HG03565 (cell line): ENCODE measurements at regions not wholly inside any gene's neighbourhood (a gene's known extent, or its start where the extent isn't known, plus 50 kb on each side); places are given as distances from the start of the nearest gene placed in this dataset.
"Not testable (repeated sequence)": the region's sequence is repeated elsewhere in the genome, so short reads cannot be mapped to it uniquely, and the experiment has no call there.

Experiments used
- ATAC-seq: cut with Tn5 transposase; IDR thresholded peaks from one replicate; pipeline ENCODE4 v1.9.1; 2021; ENCODE audit warnings: mild to moderate bottlenecking, moderate library complexity; ENCODE audit not compliant: unreplicated experiment

DNA sequence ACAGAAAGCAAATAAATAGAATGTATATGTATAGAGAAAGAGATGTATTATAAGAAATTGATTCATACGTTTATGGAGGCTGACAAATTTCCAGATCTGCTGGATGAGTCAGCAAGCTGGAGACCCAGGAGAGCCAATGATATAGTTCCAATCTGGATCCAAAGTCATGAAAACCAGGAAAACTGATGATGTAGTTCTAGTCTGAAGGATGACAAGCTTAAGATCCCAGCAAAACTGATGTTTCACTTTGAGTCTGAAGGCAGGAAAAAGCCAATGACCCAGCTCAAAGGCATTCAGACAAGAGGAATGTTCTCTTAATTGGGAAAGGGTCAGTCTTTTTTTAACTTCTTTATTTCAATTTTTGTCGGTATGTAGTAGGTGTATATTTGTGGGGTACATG, 102.6 kb downstream of the LHFPL1 start:
- no peak for ATAC-seq

DNA sequence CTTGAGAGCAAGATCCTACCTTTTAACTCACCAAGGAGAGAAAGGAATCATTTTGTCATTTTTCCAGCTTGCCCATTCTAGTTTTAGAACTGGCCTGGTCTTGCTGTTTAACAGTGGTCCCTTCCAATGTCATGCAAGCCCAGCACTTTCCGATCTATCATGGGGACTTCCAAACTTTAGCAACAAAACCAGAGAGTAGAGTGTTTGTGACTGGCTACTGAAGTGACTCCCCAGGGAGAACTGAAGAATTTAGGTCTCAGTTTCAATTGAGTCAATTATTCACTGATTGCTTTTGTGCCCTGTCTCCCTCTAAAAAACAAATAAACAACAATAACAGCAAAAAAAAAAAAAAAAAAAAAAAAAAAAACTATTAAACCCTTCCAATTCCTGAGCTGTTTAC, 108.3 kb downstream of the LHFPL1 start:
- ATAC-seq = no peak

GRCh38 chrX:112555831-112556230, 123.9 kb downstream of the LHFPL1 start:
- ATAC-seq = no peak

DNA sequence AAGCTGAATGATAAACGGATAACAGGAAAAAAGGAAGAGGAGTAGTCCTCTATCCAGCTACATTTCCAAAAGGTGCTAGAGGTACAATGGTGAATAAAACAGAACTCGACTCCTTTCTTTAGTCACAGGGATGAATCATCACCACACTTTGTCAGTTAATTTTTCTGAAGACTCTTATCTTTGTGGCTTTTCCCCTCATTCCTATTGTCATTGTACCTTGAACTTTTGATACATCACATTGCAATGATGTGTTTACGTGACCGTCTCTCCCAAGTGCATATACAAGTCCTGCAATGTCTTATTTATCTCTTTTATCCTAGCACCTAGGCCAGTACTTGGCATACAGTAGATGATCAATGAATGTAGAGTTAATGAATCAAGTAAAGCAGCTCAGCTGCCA, 134.7 kb downstream of the LHFPL1 start:
- ATAC-seq = no peak

DNA sequence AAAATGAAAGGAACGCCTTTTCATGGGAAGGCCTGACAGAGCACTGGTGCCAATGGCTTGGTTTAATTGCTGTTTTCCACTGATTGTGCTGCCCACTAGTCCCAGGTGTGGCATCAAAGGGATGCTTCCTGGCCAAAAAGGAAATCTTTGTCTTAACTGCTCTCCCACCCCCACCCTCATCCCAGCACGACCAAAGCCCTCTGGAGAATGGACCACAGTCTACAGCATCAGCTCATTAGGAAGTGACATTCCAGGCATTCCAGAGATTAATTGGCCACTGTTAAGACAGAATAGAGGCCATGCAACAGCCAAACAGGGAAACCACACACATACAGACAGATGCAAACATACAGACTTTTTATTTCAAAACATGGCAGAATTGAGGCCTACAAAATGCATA, 143.2 kb downstream of the LHFPL1 start:
- ATAC-seq = no peak

GRCh38 chrX:112527903-112528302, 151.8 kb downstream of the LHFPL1 start:
- ATAC-seq = no peak

DNA sequence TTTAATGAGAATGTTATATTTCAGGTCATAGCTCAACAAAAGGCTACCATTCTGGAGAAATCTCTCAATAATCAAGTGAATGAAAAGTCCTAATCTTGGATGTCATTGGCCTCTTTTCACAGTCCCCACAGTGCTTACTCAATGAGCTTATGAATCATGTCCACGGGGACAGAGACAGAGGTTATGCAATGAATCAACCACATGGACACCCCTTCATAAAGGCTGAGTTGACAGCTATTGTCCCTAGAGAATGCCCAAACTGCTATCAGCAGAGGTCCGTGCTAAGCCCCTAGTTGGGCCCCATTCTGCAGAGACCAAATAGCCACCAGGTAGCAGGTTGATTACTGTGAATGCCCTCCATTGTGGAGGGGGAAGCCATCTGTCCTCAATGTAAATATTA, 158.1 kb downstream of the LHFPL1 start:
- ATAC-seq = no peak

- no peak for ATAC-seq
These were observed 159.6 kb downstream of the LHFPL1 start for GRCh38 chrX:112520124-112520523.

DNA sequence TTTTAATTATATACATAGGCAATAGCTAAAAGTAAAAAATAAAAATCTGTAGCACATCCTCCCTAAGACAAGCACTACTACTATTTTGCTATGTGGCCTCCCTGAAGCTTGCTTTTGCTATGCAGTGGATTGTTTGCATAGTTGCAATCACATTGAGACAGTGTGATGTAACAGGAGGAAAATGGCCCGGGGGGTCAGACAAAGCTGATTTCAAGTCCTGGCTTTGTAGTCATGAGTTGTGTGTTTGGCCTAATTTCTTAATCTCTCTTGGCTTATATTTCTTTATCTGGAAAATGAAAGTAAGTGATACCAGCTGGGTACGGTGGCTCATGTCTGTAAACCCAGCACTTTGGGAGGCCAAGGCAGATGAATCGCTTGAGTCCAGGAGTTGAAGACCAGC, 166.6 kb downstream of the LHFPL1 start:
- ATAC-seq = no peak

- no peak for ATAC-seq
These were observed 167.2 kb downstream of the LHFPL1 start for GRCh38 chrX:112512509-112512908.

DNA sequence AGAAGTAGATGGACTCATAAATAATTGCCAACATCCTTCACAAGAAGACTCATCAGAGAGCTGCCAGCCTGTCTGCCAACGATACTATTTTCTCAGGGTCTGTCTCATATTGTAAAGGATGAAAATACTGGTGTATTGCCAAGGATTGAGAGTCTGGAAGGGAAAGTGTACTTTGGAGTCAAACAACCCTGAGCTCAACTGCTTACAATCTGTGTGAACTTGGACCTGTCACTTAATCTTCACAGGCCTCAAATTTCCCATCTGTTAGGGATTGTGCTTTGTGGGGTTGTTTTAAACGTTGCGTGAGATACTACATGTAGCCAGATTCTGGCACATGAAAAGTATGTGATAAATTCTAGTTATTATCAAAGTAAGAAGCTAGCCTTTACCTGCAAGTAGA, 169.1 kb downstream of the LHFPL1 start:
- no peak for ATAC-seq

- ATAC-seq = no peak
These were observed 202.1 kb downstream of the LHFPL1 start for GRCh38 chrX:112477653-112478052.

GRCh38 chrX:112473654-112474053, 206.1 kb downstream of the LHFPL1 start:
- no peak for ATAC-seq

- ATAC-seq = no peak
These were observed 209.2 kb downstream of the LHFPL1 start for GRCh38 chrX:112470551-112470950.

GRCh38 chrX:112461949-112462450, 217.7 kb downstream of the LHFPL1 start:
- ATAC-seq = not testable (repeated sequence)

DNA sequence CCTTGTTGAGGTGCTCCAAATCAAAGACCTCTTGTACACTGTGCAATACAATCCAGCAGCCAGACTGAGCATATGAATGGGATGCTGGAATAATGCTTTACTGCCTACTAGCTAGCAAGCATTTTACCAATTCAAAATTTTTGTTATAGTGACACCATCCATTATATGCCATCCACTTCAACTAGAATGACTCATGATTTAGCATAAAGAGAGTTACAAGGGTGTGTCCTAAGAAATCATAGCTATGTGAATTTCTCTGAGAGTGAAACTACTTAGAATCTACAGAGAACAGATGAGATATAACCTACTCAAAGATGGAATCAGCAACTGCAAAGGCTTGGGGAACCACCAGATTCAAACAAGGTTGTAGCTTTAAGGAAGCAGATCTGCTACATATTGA, 221.9 kb downstream of the LHFPL1 start:
- no peak for ATAC-seq

GRCh38 chrX:112450810-112451209, 228.9 kb downstream of the LHFPL1 start:
- ATAC-seq = no peak

DNA sequence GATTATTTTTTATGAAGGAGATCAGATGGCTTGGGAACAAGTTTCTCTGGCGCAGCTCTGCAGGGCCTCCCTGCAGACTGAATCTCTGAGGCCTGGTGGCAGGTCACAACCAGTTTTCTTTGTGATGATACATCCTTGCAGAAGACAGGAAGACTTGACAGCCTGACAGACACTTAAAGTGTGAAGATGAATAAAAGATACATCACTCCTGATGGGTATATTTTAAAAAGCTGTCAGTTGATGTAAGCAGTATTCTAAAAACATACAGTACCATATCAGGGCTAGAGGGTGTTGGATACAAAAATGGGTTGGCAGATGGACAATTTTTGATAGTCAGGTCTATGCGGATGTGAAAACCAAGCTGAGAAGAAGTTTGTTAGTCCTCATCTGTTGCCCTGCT, 239.5 kb downstream of the LHFPL1 start:
- no peak for ATAC-seq

- ATAC-seq = no peak
These were observed 255.6 kb downstream of the LHFPL1 start for GRCh38 chrX:112424166-112424565.

- no peak for ATAC-seq
These were observed 288.4 kb downstream of the LHFPL1 start for GRCh38 chrX:112391313-112391712.

DNA sequence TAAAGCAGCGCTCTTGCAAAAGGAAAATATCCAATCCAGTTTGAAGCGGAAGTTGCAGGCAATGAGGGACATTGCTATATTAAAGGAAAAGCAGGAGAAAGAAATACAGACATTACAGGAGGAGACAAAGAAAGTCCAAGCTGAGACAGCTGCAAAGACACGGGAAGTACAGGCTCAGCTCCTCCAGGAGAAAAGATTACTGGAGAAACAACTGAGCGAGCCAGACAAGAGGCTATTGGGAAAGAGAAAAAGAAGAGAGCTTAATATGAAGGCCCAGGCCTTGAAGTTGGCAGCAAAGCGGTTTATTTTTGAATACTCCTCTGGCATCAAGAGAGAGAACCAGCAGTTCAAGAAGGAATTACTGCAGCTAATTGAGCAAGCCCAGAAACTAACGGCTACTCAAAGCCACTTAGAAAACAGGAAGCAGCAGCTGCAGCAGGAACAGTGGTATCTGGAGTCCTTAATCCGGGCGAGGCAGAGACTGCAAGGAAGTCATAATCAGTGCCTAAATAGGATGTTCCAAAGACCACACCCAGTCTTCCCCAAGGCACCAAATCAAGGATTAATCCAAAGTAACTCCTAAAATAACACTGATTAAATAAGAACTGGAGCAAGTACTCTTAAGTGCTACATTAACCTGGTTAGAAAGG, 298.0 kb downstream of the LHFPL1 start:
- not testable (repeated sequence) for ATAC-seq

- no peak for ATAC-seq
These were observed 298.1 kb upstream of the TRPC5 start for GRCh38 chrX:112380541-112381278.
